Caco-2 (cell line): ENCODE measurements at regions not wholly inside any gene's neighbourhood (a gene's known extent, or its start where the extent isn't known, plus 50 kb on each side); places are given as distances from the start of the nearest gene placed in this dataset.

ENCODE experiments used
- BruUV-seq: library from RNA; stranded (reverse); fragments of 400-500 nt; replicated peaks from 2 replicates; lab custom pipeline; 2021; lab: Mats Ljungman, UMichigan
- CTCF ChIA-PET: fragments of 300-600 bp; sonication (Branson Sonifier 250); formaldehyde crosslinking; loops from one replicate; lab custom pipeline; 2022; ENCODE audit warnings: antibody characterized with exemption; lab: Charles Lee
- POLR2A ChIA-PET: fragments of 300-600 bp; sonication (Branson Sonifier 250); formaldehyde crosslinking; loops from one replicate; lab custom pipeline; 2022; ENCODE audit warnings: antibody characterized with exemption; lab: Charles Lee
- DNase-seq, 2 experiments: peaks; one replicate each; pipeline versions ENCODE4 v3.0.0 to v3.0.0-alpha.2; 2020 to 2022
- H3K27me3 ChIP-seq: replicated peaks from 2 replicates; pipeline ENCODE4 v1.6.0; 2011; ENCODE audit warnings: low read length; ENCODE audit not compliant: control insufficient read depth, insufficient read depth
- H3K36me3 ChIP-seq: 2 replicates; pipeline ENCODE4 v1.5.1; 2011; ENCODE audit warnings: low read length; ENCODE audit not compliant: control insufficient read depth, insufficient read depth
- H3K4me1 ChIP-seq: fragments of 250-450 bp; sonication (Bioruptor Pico); 2 replicates; pipeline ENCODE4 v1.5.1; 2020; ENCODE audit warnings: mild to moderate bottlenecking
- H3K4me3 ChIP-seq: 2 replicates; pipeline ENCODE4 v1.5.1; 2011; ENCODE audit warnings: low read depth, mild to moderate bottlenecking, control low read depth, low read length
- H3K9me3 ChIP-seq: fragments of 250-450 bp; sonication (Bioruptor Pico); 2 replicates; pipeline ENCODE4 v1.5.1; 2020; ENCODE audit warnings: mild to moderate bottlenecking, moderate library complexity
- H3K27ac Mint-ChIP-seq: one replicate; pipeline ENCODE4 v1.8.0; 2022; ENCODE audit warnings: mixed read lengths; ENCODE audit not compliant: unreplicated experiment
- H3K27me3 Mint-ChIP-seq: one replicate; pipeline ENCODE4 v1.8.0; 2022; ENCODE audit warnings: mixed read lengths; ENCODE audit not compliant: insufficient read depth, unreplicated experiment
- H3K36me3 Mint-ChIP-seq: one replicate; pipeline ENCODE4 v1.8.0; 2022; ENCODE audit warnings: mild to moderate bottlenecking, mixed read lengths; ENCODE audit not compliant: insufficient read depth, unreplicated experiment
- H3K4me1 Mint-ChIP-seq: one replicate; pipeline ENCODE4 v1.8.0; 2022; ENCODE audit warnings: low read depth, mixed read lengths; ENCODE audit not compliant: unreplicated experiment
- H3K4me3 Mint-ChIP-seq: one replicate; pipeline ENCODE4 v1.8.0; 2022; ENCODE audit warnings: mild to moderate bottlenecking, moderate library complexity, mixed read lengths; ENCODE audit not compliant: unreplicated experiment
- H3K9me3 Mint-ChIP-seq: one replicate; pipeline ENCODE4 v1.8.0; 2022; ENCODE audit warnings: mixed read lengths; ENCODE audit not compliant: unreplicated experiment
- intact Hi-C: fragments of 100-400 bp; cut with micrococcal nuclease; formaldehyde crosslinking; loops from one replicate; pipeline ENCODE4 v1.10.0; 2022; ENCODE audit not compliant: unreplicated experiment
- TF ChIP-seq, protein P1 (sequence below), 2 experiments: fragments of 200-600 bp in 1 of 2; IDR thresholded peaks; 1 replicate in 1 of 2; 2 replicates in 1 of 2; pipeline versions ENCODE4 v1.5.1 to v1.8.0; 2011 to 2022; ENCODE audit warnings: antibody characterized with exemption in 1 of 2, control low read depth in 1 of 2, inconsistent platforms in 1 of 2, low read depth in 1 of 2, low read length in 1 of 2, mild to moderate bottlenecking in 1 of 2, moderate library complexity in 1 of 2; ENCODE audit not compliant: insufficient read depth in 1 of 2, severe bottlenecking in 1 of 2, unreplicated experiment in 1 of 2

DNA sequence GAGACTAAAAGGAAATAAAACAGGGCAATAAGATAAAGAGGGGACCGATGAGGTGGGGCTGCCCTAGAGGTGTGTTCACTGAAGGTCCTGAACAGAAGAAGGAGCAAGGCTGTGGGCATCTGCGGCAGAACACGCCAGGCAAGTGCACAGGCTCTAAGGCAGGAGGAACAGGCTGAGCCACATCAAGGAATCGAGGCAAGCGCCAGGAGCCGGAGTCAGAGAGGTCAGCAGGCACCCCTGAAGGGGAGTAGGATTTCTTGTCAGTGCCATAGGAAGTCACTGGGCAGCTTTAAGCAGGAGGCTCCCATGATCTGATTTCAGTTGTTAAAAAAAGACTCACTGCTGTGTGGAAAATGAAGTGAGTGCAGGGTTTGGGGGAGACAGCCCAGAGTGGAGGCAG, 186.5 kb downstream of the KATNIP start:
- TF ChIP-seq, protein P1, sequence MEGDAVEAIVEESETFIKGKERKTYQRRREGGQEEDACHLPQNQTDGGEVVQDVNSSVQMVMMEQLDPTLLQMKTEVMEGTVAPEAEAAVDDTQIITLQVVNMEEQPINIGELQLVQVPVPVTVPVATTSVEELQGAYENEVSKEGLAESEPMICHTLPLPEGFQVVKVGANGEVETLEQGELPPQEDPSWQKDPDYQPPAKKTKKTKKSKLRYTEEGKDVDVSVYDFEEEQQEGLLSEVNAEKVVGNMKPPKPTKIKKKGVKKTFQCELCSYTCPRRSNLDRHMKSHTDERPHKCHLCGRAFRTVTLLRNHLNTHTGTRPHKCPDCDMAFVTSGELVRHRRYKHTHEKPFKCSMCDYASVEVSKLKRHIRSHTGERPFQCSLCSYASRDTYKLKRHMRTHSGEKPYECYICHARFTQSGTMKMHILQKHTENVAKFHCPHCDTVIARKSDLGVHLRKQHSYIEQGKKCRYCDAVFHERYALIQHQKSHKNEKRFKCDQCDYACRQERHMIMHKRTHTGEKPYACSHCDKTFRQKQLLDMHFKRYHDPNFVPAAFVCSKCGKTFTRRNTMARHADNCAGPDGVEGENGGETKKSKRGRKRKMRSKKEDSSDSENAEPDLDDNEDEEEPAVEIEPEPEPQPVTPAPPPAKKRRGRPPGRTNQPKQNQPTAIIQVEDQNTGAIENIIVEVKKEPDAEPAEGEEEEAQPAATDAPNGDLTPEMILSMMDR (IDR thresholded peaks at IDR 0.05; ENCODE audit: insufficient read depth in 1 of 2, low read depth in 1 of 2, low read length in 1 of 2, severe bottlenecking in 1 of 2, unreplicated experiment in 1 of 2) = no peak
- no peaks in the 10 kb centered on the region for H3K36me3 ChIP-seq
- POLR2A ChIA-PET = no interaction called here
- Mint-ChIP-seq H3K36me3 (peaks cover 10% of the 10 kb centered on the region), H3K4me1 (peaks cover 10% of the 10 kb centered on the region), H3K27ac (no peak overlapping the region), H3K4me3 (no peak overlapping the region), H3K9me3 (no peaks in the 10 kb centered on the region), H3K27me3 (no peaks in the 10 kb centered on the region)
- H3K27me3 ChIP-seq = no peaks in the 10 kb centered on the region
- DNase-seq = no peak
- no peak overlapping the region for H3K4me3 ChIP-seq
- no peaks in the 10 kb centered on the region for H3K9me3 ChIP-seq
- CTCF ChIA-PET = no interaction called here
- no TSS peak for BruUV-seq
- intact Hi-C loops = no loop called here
- H3K4me1 ChIP-seq = no peaks in the 10 kb centered on the region

DNA sequence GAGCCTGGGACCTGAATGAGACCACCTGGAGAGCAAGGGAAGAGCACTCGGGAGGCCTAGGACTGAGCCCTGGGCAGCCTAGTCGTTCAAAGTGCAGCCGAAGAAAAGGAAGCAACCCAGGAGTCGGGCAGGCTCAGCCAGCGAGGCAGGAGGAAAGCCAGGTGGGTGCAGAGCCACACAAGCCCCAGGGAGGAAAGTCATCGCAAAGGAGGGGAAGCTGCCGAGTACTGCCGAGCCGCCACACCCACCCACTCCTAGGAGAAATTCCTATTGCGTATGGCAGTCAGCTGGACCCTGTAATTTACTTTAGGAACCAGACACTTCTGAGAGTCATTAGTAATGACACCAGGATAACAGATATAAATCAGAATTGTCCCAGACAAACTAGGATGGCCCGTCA, 187.6 kb downstream of the KATNIP start:
- no TSS peak for BruUV-seq
- H3K27me3 Mint-ChIP-seq = no peaks in the 10 kb centered on the region
- H3K27ac Mint-ChIP-seq = no peak overlapping the region
- no peak for DNase-seq
- peaks cover 10% of the 10 kb centered on the region for H3K36me3 Mint-ChIP-seq
- Histone ChIP-seq H3K27me3 (no peaks in the 10 kb centered on the region), H3K4me1 (no peaks in the 10 kb centered on the region), H3K9me3 (no peaks in the 10 kb centered on the region), H3K36me3 (no peaks in the 10 kb centered on the region), H3K4me3 (no peak overlapping the region)
- H3K4me3 Mint-ChIP-seq = no peak overlapping the region
- intact Hi-C loops = no loop called here
- CTCF ChIA-PET = no interaction called here
- no peaks in the 10 kb centered on the region for H3K9me3 Mint-ChIP-seq
- TF ChIP-seq, protein P1 (IDR thresholded peaks at IDR 0.05; ENCODE audit: insufficient read depth in 1 of 2, low read depth in 1 of 2, low read length in 1 of 2, severe bottlenecking in 1 of 2, unreplicated experiment in 1 of 2) = no peak
- H3K4me1 Mint-ChIP-seq = peaks cover 10% of the 10 kb centered on the region
- POLR2A ChIA-PET = no interaction called here
